GM23338 (cell line): ENCODE measurements at regions not wholly inside any gene's neighbourhood (a gene's known extent, or its start where the extent isn't known, plus 50 kb on each side); places are given as distances from the start of the nearest gene placed in this dataset.

ENCODE experiments used
- ATAC-seq: fragments of 200-7000 bp; cut with Tn5 transposase; 3 replicates; pipeline ENCODE4 v1.9.1; 2020
- DNase-seq: peaks from one replicate; pipeline ENCODE4 v3.0.0-alpha.2; 2015; ENCODE audit warnings: low spot score
- H2AFZ ChIP-seq: fragments of 200-600 bp; sonication (generic); 2 replicates; pipeline ENCODE4 v1.8.0; 2016; ENCODE audit warnings: antibody characterized with exemption, mild to moderate bottlenecking, moderate library complexity
- H3F3A ChIP-seq: fragments of 200-600 bp; sonication (generic); replicated peaks from 2 replicates; pipeline ENCODE4 v1.8.0; 2017; ENCODE audit warnings: antibody characterized with exemption, mixed run types, low read depth
- H3K27ac ChIP-seq: fragments of 200-600 bp; sonication (generic); 2 replicates; pipeline ENCODE4 v1.6.1; 2016; ENCODE audit warnings: low read depth
- H3K27me3 ChIP-seq: fragments of 200-600 bp; sonication (generic); 2 replicates; pipeline ENCODE4 v1.8.0; 2016; ENCODE audit warnings: mild to moderate bottlenecking, mixed run types, moderate library complexity; ENCODE audit not compliant: insufficient read depth
- H3K36me3 ChIP-seq: fragments of 200-600 bp; sonication (generic); 2 replicates; pipeline ENCODE4 v1.8.0; 2016; ENCODE audit warnings: mild to moderate bottlenecking; ENCODE audit not compliant: insufficient read depth
- H3K4me1 ChIP-seq: fragments of 200-600 bp; sonication (generic); 2 replicates; pipeline ENCODE4 v1.8.0; 2016; ENCODE audit warnings: mild to moderate bottlenecking, moderate library complexity; ENCODE audit not compliant: insufficient read depth
- H3K4me2 ChIP-seq: fragments of 200-600 bp; sonication (generic); 2 replicates; pipeline ENCODE4 v1.7.1; 2017; ENCODE audit warnings: mixed run types
- H3K4me3 ChIP-seq: fragments of 200-600 bp; sonication (generic); 2 replicates; pipeline ENCODE4 v1.6.1; 2016; ENCODE audit warnings: mixed run types
- H3K79me2 ChIP-seq: fragments of 200-600 bp; sonication (generic); replicated peaks from 2 replicates; pipeline ENCODE4 v1.8.0; 2017; ENCODE audit warnings: mild to moderate bottlenecking; ENCODE audit not compliant: insufficient read depth
- H3K9me2 ChIP-seq: fragments of 200-600 bp; sonication (generic); 2 replicates; pipeline ENCODE4 v1.8.0; 2017; ENCODE audit not compliant: insufficient read depth
- H4K20me1 ChIP-seq: fragments of 200-600 bp; sonication (generic); replicated peaks from 2 replicates; pipeline ENCODE4 v1.8.0; 2017; ENCODE audit warnings: mild to moderate bottlenecking; ENCODE audit not compliant: insufficient read depth
- H3K27ac Mint-ChIP-seq: 2 replicates; pipeline ENCODE4 v1.8.0; 2020; ENCODE audit warnings: inconsistent platforms, mild to moderate bottlenecking, moderate library complexity, mixed read lengths
- H3K27me3 Mint-ChIP-seq: 3 replicates; pipeline ENCODE4 v1.8.0; 2022; ENCODE audit warnings: low read depth, mild to moderate bottlenecking, moderate library complexity, mixed read lengths, inconsistent platforms; ENCODE audit not compliant: insufficient read depth, poor library complexity
- H3K36me3 Mint-ChIP-seq: 3 replicates; pipeline ENCODE4 v1.8.0; 2021; ENCODE audit warnings: low read depth, mild to moderate bottlenecking, inconsistent platforms, moderate library complexity, mixed read lengths
- H3K4me1 Mint-ChIP-seq: 3 replicates; pipeline ENCODE4 v1.8.0; 2020; ENCODE audit warnings: mild to moderate bottlenecking, inconsistent platforms, mixed read lengths
- H3K4me3 Mint-ChIP-seq: 3 replicates; pipeline ENCODE4 v1.8.0; 2021; ENCODE audit warnings: moderate library complexity, mild to moderate bottlenecking, inconsistent platforms, mixed read lengths
- H3K9me3 Mint-ChIP-seq: 3 replicates; pipeline ENCODE4 v1.8.0; 2020; ENCODE audit warnings: moderate library complexity, mild to moderate bottlenecking, inconsistent platforms, mixed read lengths
- CREB1 ChIP-seq: fragments of 250-450 bp; sonication (Bioruptor Pico); IDR thresholded peaks from 2 replicates; pipeline ENCODE4 v1.5.0; 2020; ENCODE audit warnings: low read depth, mild to moderate bottlenecking, moderate library complexity
- EZH2 ChIP-seq: fragments of 200-600 bp; sonication (generic); IDR thresholded peaks from one replicate; pipeline ENCODE4 v1.8.0; 2017; ENCODE audit warnings: antibody characterized with exemption, mild to moderate bottlenecking, low read depth; ENCODE audit not compliant: unreplicated experiment
- JUNB ChIP-seq: IDR thresholded peaks from one replicate; pipeline ENCODE4 v1.6.1; 2016; ENCODE audit warnings: antibody characterized with exemption; ENCODE audit not compliant: unreplicated experiment
- NANOG ChIP-seq: IDR thresholded peaks from 2 replicates; pipeline ENCODE4 v1.6.1; 2016; ENCODE audit warnings: antibody characterized with exemption, borderline replicate concordance
- POLR2AphosphoS5 ChIP-seq: IDR thresholded peaks from 2 replicates; pipeline ENCODE4 v1.6.1; 2016; ENCODE audit warnings: antibody characterized with exemption, low read depth
- STAT1 ChIP-seq: IDR thresholded peaks from one replicate; pipeline ENCODE4 v1.6.1; 2016; ENCODE audit warnings: antibody characterized with exemption; ENCODE audit not compliant: unreplicated experiment
- ZNF331 ChIP-seq: fragments of 250-450 bp; sonication (Bioruptor Pico); IDR thresholded peaks from 2 replicates; pipeline ENCODE4 v1.5.0; 2020; ENCODE audit warnings: low read depth, mild to moderate bottlenecking, moderate library complexity
- TF ChIP-seq, protein P1 (sequence below): IDR thresholded peaks from 2 replicates; pipeline ENCODE4 v1.6.1; 2016; ENCODE audit warnings: antibody characterized with exemption
- TF ChIP-seq, protein P2 (sequence below): IDR thresholded peaks from one replicate; pipeline ENCODE4 v1.6.1; 2018; ENCODE audit warnings: antibody characterized with exemption; ENCODE audit not compliant: unreplicated experiment
- TF ChIP-seq, protein P3 (sequence below), 2 experiments: fragments of 200-600 bp in 1 of 2; sonication (generic) in 1 of 2; conservative IDR thresholded peaks; 2 replicates each; pipeline versions ENCODE4 v1.5.1 to v1.6.1; 2016 to 2017; ENCODE audit warnings: antibody characterized with exemption in 2 of 2, low read depth in 2 of 2, mild to moderate bottlenecking in 2 of 2, moderate library complexity in 1 of 2

DNA sequence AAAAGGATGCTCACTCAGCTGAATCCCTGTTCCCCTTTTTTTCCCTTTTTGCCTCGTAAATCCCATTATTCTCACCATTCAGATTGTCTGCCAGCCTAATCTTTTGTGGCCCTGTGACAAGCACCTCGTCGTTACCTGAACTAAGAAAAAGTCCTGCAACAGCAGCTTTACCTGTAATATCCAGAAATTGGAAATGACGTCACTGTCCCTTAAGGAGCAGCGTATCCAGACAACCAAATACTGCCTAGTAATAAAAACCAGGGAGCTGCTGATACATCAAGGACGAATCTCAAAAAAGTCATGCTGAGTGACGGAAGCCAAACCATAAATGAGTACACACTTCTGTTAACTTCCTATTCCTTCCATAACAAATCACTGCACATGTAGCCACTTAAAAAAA is 694.9 kb downstream of the GALR1 start:
- H3K9me2 ChIP-seq, result no peaks in the 10 kb centered on the region
- peaks cover 2% of the 10 kb centered on the region for H3K27me3 Mint-ChIP-seq
- no peak overlapping the region for H3K27ac ChIP-seq
- no peak overlapping the region for H3K4me3 ChIP-seq
- no peaks in the 10 kb centered on the region for H3K79me2 ChIP-seq
- H3K4me1 Mint-ChIP-seq, result no peaks in the 10 kb centered on the region
- peaks cover 9% of the 10 kb centered on the region; the same call in 1 of the 2 replicates for H3K36me3 ChIP-seq
- peaks cover 26% of the 10 kb centered on the region; the same call in 2 of the 3 replicates for H3K36me3 Mint-ChIP-seq
- no peaks in the 10 kb centered on the region for H3F3A ChIP-seq
- peaks cover 92% of the 10 kb centered on the region for H3K9me3 Mint-ChIP-seq
- H3K27me3 ChIP-seq, result no peaks in the 10 kb centered on the region
- H3K4me1 ChIP-seq, result no peaks in the 10 kb centered on the region
- DNase-seq (no peak), ATAC-seq (no peak)
- no peaks in the 10 kb centered on the region for H4K20me1 ChIP-seq
- H3K4me3 Mint-ChIP-seq, result no peak overlapping the region
- TF ChIP-seq EZH2, result no peak
- no peak overlapping the region for H2AFZ ChIP-seq
- no peak overlapping the region for H3K4me2 ChIP-seq
- H3K27ac Mint-ChIP-seq, result no peak overlapping the region

DNA sequence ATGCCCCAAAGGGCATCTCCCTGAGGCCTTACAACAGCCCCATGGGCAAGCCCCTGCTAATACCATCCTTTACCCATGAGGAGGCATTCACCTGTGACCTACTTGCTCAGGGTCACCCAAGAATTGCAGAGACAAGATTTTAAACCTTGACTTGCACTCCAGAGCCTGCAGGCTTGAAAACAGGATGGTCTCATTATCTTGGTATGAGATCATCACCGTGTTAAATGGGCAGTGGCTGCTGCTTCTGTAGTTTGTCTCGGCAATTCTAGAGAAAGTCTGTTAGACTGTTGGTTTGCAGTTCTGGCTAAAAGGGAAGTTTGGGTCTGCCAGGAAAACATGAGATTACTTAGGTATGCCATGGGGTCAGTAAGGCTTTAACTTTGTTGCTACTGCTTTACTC is 698.9 kb downstream of the GALR1 start:
- Histone ChIP-seq H3K27me3 (no peaks in the 10 kb centered on the region), H3K36me3 (peaks cover 8% of the 10 kb centered on the region; the same call in 1 of the 2 replicates), H2AFZ (no peak overlapping the region)

DNA sequence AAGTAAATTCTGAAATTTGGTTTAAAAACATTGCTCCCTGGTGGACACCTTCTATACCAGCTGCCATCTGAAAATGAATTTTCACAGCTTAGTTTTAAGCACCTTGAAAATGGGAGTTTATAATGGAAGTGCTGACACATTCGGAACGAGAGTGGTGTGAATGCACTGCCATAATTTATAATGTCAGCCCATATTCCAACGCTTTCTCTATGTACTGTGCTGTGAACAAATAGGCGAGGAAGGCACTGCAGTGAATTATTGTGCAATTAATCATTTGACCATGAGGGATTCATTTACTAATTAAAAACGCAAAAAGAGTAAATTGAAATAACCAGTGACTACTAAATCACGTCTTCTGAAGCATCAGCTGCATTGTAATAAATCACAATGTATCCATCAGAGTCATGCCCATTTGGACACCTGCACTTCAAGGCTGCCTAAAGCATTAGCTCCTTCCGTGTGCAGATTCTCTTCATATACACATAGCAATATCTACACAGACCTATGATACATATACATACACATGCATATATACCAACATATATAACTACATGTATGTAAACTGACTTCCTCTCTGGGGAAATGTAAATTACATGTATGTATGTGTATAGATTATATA is 699.8 kb downstream of the GALR1 start:
- Histone ChIP-seq H3K27me3 (no peaks in the 10 kb centered on the region), H2AFZ (no peak overlapping the region), H3K36me3 (peaks cover 8% of the 10 kb centered on the region; the same call in 1 of the 2 replicates), H3K4me2 (no peak overlapping the region), H3K27ac (no peak overlapping the region), H3K9me2 (no peaks in the 10 kb centered on the region), H3K79me2 (no peaks in the 10 kb centered on the region), H3K4me3 (no peak overlapping the region), H3K4me1 (no peaks in the 10 kb centered on the region), H3F3A (no peaks in the 10 kb centered on the region), H4K20me1 (no peaks in the 10 kb centered on the region)
- peaks cover 2% of the 10 kb centered on the region for H3K27me3 Mint-ChIP-seq
- no peak overlapping the region for H3K4me3 Mint-ChIP-seq
- no peak for DNase-seq
- H3K36me3 Mint-ChIP-seq, result peaks cover 37% of the 10 kb centered on the region
- no peak for ATAC-seq
- no peak overlapping the region for H3K27ac Mint-ChIP-seq
- H3K9me3 Mint-ChIP-seq, result peaks cover 96% of the 10 kb centered on the region
- no peaks in the 10 kb centered on the region for H3K4me1 Mint-ChIP-seq
- TF ChIP-seq CREB1 (CRISPR knock-in tag) (no peak), ZNF331 (CRISPR knock-in tag) (no peak), STAT1 (no peak), POLR2AphosphoS5 (no peak), EZH2 (no peak), JUNB (no peak), NANOG (no peak)
- TF ChIP-seq, protein P1, sequence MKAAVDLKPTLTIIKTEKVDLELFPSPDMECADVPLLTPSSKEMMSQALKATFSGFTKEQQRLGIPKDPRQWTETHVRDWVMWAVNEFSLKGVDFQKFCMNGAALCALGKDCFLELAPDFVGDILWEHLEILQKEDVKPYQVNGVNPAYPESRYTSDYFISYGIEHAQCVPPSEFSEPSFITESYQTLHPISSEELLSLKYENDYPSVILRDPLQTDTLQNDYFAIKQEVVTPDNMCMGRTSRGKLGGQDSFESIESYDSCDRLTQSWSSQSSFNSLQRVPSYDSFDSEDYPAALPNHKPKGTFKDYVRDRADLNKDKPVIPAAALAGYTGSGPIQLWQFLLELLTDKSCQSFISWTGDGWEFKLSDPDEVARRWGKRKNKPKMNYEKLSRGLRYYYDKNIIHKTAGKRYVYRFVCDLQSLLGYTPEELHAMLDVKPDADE, result no peak
- TF ChIP-seq, protein P2, sequence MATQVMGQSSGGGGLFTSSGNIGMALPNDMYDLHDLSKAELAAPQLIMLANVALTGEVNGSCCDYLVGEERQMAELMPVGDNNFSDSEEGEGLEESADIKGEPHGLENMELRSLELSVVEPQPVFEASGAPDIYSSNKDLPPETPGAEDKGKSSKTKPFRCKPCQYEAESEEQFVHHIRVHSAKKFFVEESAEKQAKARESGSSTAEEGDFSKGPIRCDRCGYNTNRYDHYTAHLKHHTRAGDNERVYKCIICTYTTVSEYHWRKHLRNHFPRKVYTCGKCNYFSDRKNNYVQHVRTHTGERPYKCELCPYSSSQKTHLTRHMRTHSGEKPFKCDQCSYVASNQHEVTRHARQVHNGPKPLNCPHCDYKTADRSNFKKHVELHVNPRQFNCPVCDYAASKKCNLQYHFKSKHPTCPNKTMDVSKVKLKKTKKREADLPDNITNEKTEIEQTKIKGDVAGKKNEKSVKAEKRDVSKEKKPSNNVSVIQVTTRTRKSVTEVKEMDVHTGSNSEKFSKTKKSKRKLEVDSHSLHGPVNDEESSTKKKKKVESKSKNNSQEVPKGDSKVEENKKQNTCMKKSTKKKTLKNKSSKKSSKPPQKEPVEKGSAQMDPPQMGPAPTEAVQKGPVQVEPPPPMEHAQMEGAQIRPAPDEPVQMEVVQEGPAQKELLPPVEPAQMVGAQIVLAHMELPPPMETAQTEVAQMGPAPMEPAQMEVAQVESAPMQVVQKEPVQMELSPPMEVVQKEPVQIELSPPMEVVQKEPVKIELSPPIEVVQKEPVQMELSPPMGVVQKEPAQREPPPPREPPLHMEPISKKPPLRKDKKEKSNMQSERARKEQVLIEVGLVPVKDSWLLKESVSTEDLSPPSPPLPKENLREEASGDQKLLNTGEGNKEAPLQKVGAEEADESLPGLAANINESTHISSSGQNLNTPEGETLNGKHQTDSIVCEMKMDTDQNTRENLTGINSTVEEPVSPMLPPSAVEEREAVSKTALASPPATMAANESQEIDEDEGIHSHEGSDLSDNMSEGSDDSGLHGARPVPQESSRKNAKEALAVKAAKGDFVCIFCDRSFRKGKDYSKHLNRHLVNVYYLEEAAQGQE, result no peak
- TF ChIP-seq, protein P3, sequence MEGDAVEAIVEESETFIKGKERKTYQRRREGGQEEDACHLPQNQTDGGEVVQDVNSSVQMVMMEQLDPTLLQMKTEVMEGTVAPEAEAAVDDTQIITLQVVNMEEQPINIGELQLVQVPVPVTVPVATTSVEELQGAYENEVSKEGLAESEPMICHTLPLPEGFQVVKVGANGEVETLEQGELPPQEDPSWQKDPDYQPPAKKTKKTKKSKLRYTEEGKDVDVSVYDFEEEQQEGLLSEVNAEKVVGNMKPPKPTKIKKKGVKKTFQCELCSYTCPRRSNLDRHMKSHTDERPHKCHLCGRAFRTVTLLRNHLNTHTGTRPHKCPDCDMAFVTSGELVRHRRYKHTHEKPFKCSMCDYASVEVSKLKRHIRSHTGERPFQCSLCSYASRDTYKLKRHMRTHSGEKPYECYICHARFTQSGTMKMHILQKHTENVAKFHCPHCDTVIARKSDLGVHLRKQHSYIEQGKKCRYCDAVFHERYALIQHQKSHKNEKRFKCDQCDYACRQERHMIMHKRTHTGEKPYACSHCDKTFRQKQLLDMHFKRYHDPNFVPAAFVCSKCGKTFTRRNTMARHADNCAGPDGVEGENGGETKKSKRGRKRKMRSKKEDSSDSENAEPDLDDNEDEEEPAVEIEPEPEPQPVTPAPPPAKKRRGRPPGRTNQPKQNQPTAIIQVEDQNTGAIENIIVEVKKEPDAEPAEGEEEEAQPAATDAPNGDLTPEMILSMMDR (conservative IDR thresholded peaks at IDR 0.05; ENCODE audit: low read depth in 2 of 2), result no peak

More for the DNA sequence above, 698.9 kb downstream of the GALR1 start:
- Mint-ChIP-seq H3K9me3 (peaks cover 96% of the 10 kb centered on the region), H3K27ac (no peak overlapping the region), H3K4me1 (no peaks in the 10 kb centered on the region), H3K4me3 (no peak overlapping the region), H3K27me3 (peaks cover 2% of the 10 kb centered on the region), H3K36me3 (peaks cover 35% of the 10 kb centered on the region)
- no peak for DNase-seq
- Histone ChIP-seq H3K79me2 (no peaks in the 10 kb centered on the region), H4K20me1 (no peaks in the 10 kb centered on the region), H3K4me1 (no peaks in the 10 kb centered on the region), H3K4me2 (no peak overlapping the region), H3F3A (no peaks in the 10 kb centered on the region), H3K9me2 (no peaks in the 10 kb centered on the region), H3K27ac (no peak overlapping the region), H3K4me3 (no peak overlapping the region)
- ATAC-seq, result no peak
- TF ChIP-seq CREB1 (CRISPR knock-in tag), result no peak
- TF ChIP-seq EZH2, result no peak
